HepG2 (cell line): ENCODE measurements at regions not wholly inside any gene's neighbourhood (a gene's known extent, or its start where the extent isn't known, plus 50 kb on each side); places are given as distances from the start of the nearest gene placed in this dataset.

Experiments
- ATAC-seq: fragments of 200-7000 bp; cut with Tn5 transposase; 3 replicates; pipeline ENCODE4 v1.9.1; 2020; ENCODE audit warnings: mild to moderate bottlenecking, moderate library complexity
- BruUV-seq: library from RNA; stranded (reverse); fragments of 400-500 nt; replicated peaks from 2 replicates; lab custom pipeline; 2021; lab: Mats Ljungman, UMichigan
- CTCF ChIA-PET: fragments of 300-600 bp; formaldehyde crosslinking; extraction: SDS; loops from one replicate; lab custom pipeline; 2021; ENCODE audit warnings: low total read pairs, inconsistent platforms, low intra/inter-chr PET ratio; lab: Yijun Ruan, JAX
- POLR2A ChIA-PET: fragments of 350-600 bp; sonication (Branson Sonifier 250); formaldehyde crosslinking; loops from one replicate; lab custom pipeline; 2020; ENCODE audit warnings: antibody characterized with exemption, inconsistent platforms; lab: Yijun Ruan, JAX
- DNase-seq: peaks from one replicate; pipeline ENCODE4 v3.0.0-alpha.2; 2015; ENCODE audit warnings: low spot score
- FAIRE-seq: peaks from 3 replicates; lab custom pipeline; 2011; peaks lifted over from hg19 to GRCh38; lab: Jason Lieb, UNC
- H2AFZ ChIP-seq: one replicate; pipeline ENCODE4 v1.6.1; 2011; ENCODE audit warnings: low read length, inconsistent platforms
- H3K27ac ChIP-seq: fragments of 300-600 bp; 3 replicates; pipeline ENCODE4 v1.8.0; 2011; ENCODE audit warnings: mixed run types, mild to moderate bottlenecking, mixed read lengths, low read length, inconsistent platforms; ENCODE audit not compliant: insufficient read depth; ENCODE audit errors: extremely low read length
- H3K27me3 ChIP-seq, 2 experiments: fragments of 200-600 bp in 1 of 2; 2 replicates in 1 of 2; 3 replicates in 1 of 2; pipeline versions ENCODE4 v1.6.0 to v1.8.0; 2011; ENCODE audit warnings: low read length in 2 of 2, mild to moderate bottlenecking in 2 of 2, moderate library complexity in 2 of 2, inconsistent platforms in 1 of 2; ENCODE audit not compliant: insufficient read depth in 2 of 2, control insufficient read depth in 1 of 2
- H3K36me3 ChIP-seq, 2 experiments: fragments of 200-600 bp in 1 of 2; replicated peaks in 1 of 2; 2 replicates in 1 of 2; 3 replicates in 1 of 2; pipeline versions ENCODE4 v1.5.1 to v1.8.0; 2011; ENCODE audit warnings: low read length in 2 of 2, inconsistent platforms in 1 of 2; ENCODE audit not compliant: insufficient read depth in 2 of 2, control insufficient read depth in 1 of 2
- H3K4me1 ChIP-seq: 2 replicates; pipeline ENCODE4 v1.5.1; 2012; ENCODE audit warnings: low read length, inconsistent platforms; ENCODE audit not compliant: insufficient read depth
- H3K4me2 ChIP-seq: 2 replicates; pipeline ENCODE4 v1.6.0; 2011; ENCODE audit warnings: low read depth, low read length, inconsistent platforms
- H3K4me3 ChIP-seq, 3 experiments: fragments of 200-600 bp in 1 of 3; sonication (generic), shearing (Covaris generic) in 1 of 3; replicated peaks in 1 of 3; 2 replicates each; pipeline ENCODE4 v1.5.1; 2011 to 2016; ENCODE audit warnings: low read length in 3 of 3, inconsistent platforms in 2 of 3, low read depth in 2 of 3, mild to moderate bottlenecking in 2 of 3, control low read depth in 1 of 3, mixed read lengths in 1 of 3; ENCODE audit not compliant: insufficient read depth in 1 of 3
- H3K79me2 ChIP-seq: one replicate; pipeline ENCODE4 v1.6.1; 2011; ENCODE audit warnings: low read length, inconsistent platforms; ENCODE audit not compliant: insufficient read depth
- H3K9ac ChIP-seq: 2 replicates; pipeline ENCODE4 v1.6.0; 2011; ENCODE audit warnings: mild to moderate bottlenecking, low read depth, low read length, inconsistent platforms; ENCODE audit not compliant: insufficient read depth
- H3K9me3 ChIP-seq: 2 replicates; pipeline ENCODE4 v1.5.1; 2012; ENCODE audit warnings: mild to moderate bottlenecking, low read length
- H4K20me1 ChIP-seq: 2 replicates; pipeline ENCODE4 v1.6.0; 2011; ENCODE audit warnings: inconsistent platforms, mild to moderate bottlenecking, low read length, moderate library complexity; ENCODE audit not compliant: insufficient read depth
- HCFC1 ChIP-seq: fragments of 150-350 bp; IDR thresholded peaks from 2 replicates; pipeline ENCODE4 v1.6.1; 2014; ENCODE audit warnings: low read depth, low read length
- HMGA1 ChIP-seq: sonication (generic); formaldehyde crosslinking; conservative IDR thresholded peaks from 2 replicates; pipeline ENCODE4 v1.4.0; 2020; ENCODE audit warnings: missing genetic modification reagents
- HNF4G ChIP-seq, 2 experiments: sonication (generic) in 1 of 2; formaldehyde crosslinking in 1 of 2; IDR thresholded peaks; 2 replicates each; pipeline versions ENCODE4 v1.4.0 to v1.6.1; 2011 to 2020; ENCODE audit warnings: borderline replicate concordance in 2 of 2, low read depth in 2 of 2, mild to moderate bottlenecking in 2 of 2, low read length in 1 of 2, missing genetic modification reagents in 1 of 2, moderate library complexity in 1 of 2
- HOXA9 ChIP-seq: sonication (generic); formaldehyde crosslinking; IDR thresholded peaks from 2 replicates; pipeline ENCODE4 v1.8.1; 2022; ENCODE audit warnings: missing genetic modification reagents, mild to moderate bottlenecking, moderate library complexity, borderline replicate concordance
- KDM6A ChIP-seq: IDR thresholded peaks from 2 replicates; pipeline ENCODE4 v1.6.1; 2016; ENCODE audit warnings: low read depth
- PHF21A ChIP-seq: sonication (generic); formaldehyde crosslinking; IDR thresholded peaks from 2 replicates; pipeline ENCODE4 v1.5.0; 2020; ENCODE audit warnings: mild to moderate bottlenecking, missing genetic modification reagents
- RARA ChIP-seq: IDR thresholded peaks from 2 replicates; pipeline ENCODE4 v1.6.1; 2016; ENCODE audit warnings: missing genetic modification reagents, missing compliant biosample characterization
- SKI ChIP-seq: fragments of 450-650 bp; IDR thresholded peaks from one replicate; pipeline ENCODE4 v1.6.1; 2018; ENCODE audit warnings: mild to moderate bottlenecking; ENCODE audit not compliant: partially characterized antibody
- SMAD3 ChIP-seq: sonication (generic); formaldehyde crosslinking; IDR thresholded peaks from 2 replicates; pipeline ENCODE4 v1.4.0; 2020; ENCODE audit warnings: missing genetic modification reagents
- TCF12 ChIP-seq, 2 experiments: fragments of 450-650 bp in 1 of 2; sonication (generic) in 1 of 2; formaldehyde crosslinking in 1 of 2; IDR thresholded peaks; 2 replicates each; pipeline versions ENCODE4 v1.6.1 to v1.8.0; 2017 to 2022; ENCODE audit warnings: antibody characterized with exemption in 1 of 2, mild to moderate bottlenecking in 1 of 2, missing genetic modification reagents in 1 of 2, moderate library complexity in 1 of 2
- ZFY ChIP-seq: sonication (generic); formaldehyde crosslinking; IDR thresholded peaks from 2 replicates; pipeline ENCODE4 v1.4.0; 2020; ENCODE audit warnings: missing genetic modification reagents
- ZNF33A ChIP-seq: sonication (generic); formaldehyde crosslinking; IDR thresholded peaks from 2 replicates; pipeline ENCODE4 v1.5.1; 2020; ENCODE audit warnings: missing genetic modification reagents, mild to moderate bottlenecking, moderate library complexity, borderline replicate concordance
- ZNF549 ChIP-seq: sonication (generic); formaldehyde crosslinking; IDR thresholded peaks from 2 replicates; pipeline ENCODE4 v1.5.0; 2020; ENCODE audit warnings: missing genetic modification reagents
- ZNF710 ChIP-seq: sonication (generic); formaldehyde crosslinking; IDR thresholded peaks from 2 replicates; pipeline ENCODE4 v1.5.0; 2020; ENCODE audit warnings: mild to moderate bottlenecking, missing genetic modification reagents, borderline replicate concordance
- ZNF83 ChIP-seq: sonication (generic); formaldehyde crosslinking; IDR thresholded peaks from 2 replicates; pipeline ENCODE4 v1.4.0; 2020; ENCODE audit warnings: missing genetic modification reagents, mild to moderate bottlenecking, borderline replicate concordance
- WGBS: methylation state at CpG from one replicate; pipeline ENCODE4 v1.1.6; 2017; ENCODE audit warnings: low lambda C conversion rate; 5-methylcytosine and 5-hydroxymethylcytosine counted together
- in situ Hi-C: cut with HindIII; loops from 2 replicates; pipeline ENCODE4 v1.10.0; 2017; ENCODE audit warnings: low pct_unique_long_range_greater_than_20kb; ENCODE audit not compliant: extremely low pct_ligation_motif_present
- intact Hi-C: fragments of 100-400 bp; cut with micrococcal nuclease; formaldehyde crosslinking; loops from one replicate; pipeline ENCODE4 v1.10.0; 2022; ENCODE audit not compliant: unreplicated experiment
- TF ChIP-seq, protein P1 (sequence below): sonication (generic); formaldehyde crosslinking; IDR thresholded peaks from 2 replicates; pipeline ENCODE4 v1.4.0; 2020; ENCODE audit warnings: mild to moderate bottlenecking, missing genetic modification reagents
- TF ChIP-seq, protein P2 (sequence below): sonication (generic); formaldehyde crosslinking; IDR thresholded peaks from 2 replicates; pipeline ENCODE4 v1.4.0; 2020; ENCODE audit warnings: missing genetic modification reagents, borderline replicate concordance

DNA sequence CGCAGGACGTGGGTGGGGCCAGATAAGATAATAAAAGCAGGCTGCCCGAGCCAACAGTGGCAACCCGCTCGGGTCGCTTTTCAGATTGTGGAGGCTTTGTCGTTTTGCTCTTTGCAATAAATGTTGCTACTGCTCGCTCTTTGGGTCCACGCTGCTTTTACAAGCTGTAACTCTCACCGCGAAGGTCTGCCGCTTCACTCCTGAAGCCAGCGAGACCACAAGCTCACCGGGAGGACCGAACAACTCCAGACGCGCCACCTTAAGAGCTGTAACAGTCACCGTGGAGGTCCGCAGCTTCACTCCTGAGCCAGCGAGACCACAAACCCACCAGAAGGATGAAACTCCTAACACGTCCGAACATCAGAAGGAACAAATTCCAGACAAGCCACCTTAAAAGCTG lies 286.6 kb upstream of the MAGI2 start:
- Histone ChIP-seq H4K20me1 (no peaks in the 10 kb centered on the region), H3K27ac (no peak overlapping the region), H3K4me1 (no peaks in the 10 kb centered on the region), H3K4me3 (no peak overlapping the region), H3K79me2 (no peaks in the 10 kb centered on the region), H3K27me3 (no peaks in the 10 kb centered on the region), H3K9ac (no peak overlapping the region), H3K36me3 (no peaks in the 10 kb centered on the region), H3K9me3 (no peaks in the 10 kb centered on the region), H3K4me2 (no peak overlapping the region), H2AFZ (no peak overlapping the region)
- ChIA-PET POLR2A (no interaction called here), CTCF (no interaction called here)
- no peak for ATAC-seq
- BruUV-seq: no TSS peak
- intact Hi-C loops: loop anchor here (5.0 kb wide), 1 partner anchor 468 kb away; no protein-coding TSS in a partner anchor
- DNase-seq: no peak
- FAIRE-seq: no peak
- 64% methylated on average over 22 of the region's 22 CpGs for WGBS
- in situ Hi-C loops: loop anchor here (25.0 kb wide), 1 partner anchor 453 kb away; no protein-coding TSS in a partner anchor
- TF ChIP-seq ZNF33A (no peak), HOXA9 (CRISPR knock-in tag) (no peak), SKI (no peak), ZNF83 (CRISPR knock-in tag) (no peak), HNF4G (IDR thresholded peaks at IDR 0.05; ENCODE audit: borderline replicate concordance, low read depth, low read length) (no peak), HNF4G (CRISPR knock-in tag; IDR thresholded peaks at IDR 0.05; ENCODE audit: borderline replicate concordance, low read depth) (no peak), PHF21A (CRISPR knock-in tag) (no peak), KDM6A (CRISPR knock-in tag) (no peak), HCFC1 (no peak), TCF12 (IDR thresholded peaks at IDR 0.05) (no peak), TCF12 (CRISPR knock-in tag; IDR thresholded peaks at IDR 0.05) (no peak), RARA (no peak), HMGA1 (no peak), ZNF549 (CRISPR knock-in tag) (no peak), SMAD3 (CRISPR knock-in tag) (no peak), ZNF710 (CRISPR knock-in tag) (no peak), ZFY (CRISPR knock-in tag) (no peak)
- TF ChIP-seq, protein P1, sequence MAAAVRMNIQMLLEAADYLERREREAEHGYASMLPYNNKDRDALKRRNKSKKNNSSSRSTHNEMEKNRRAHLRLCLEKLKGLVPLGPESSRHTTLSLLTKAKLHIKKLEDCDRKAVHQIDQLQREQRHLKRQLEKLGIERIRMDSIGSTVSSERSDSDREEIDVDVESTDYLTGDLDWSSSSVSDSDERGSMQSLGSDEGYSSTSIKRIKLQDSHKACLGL (CRISPR knock-in tag): no peak
- TF ChIP-seq, protein P2, sequence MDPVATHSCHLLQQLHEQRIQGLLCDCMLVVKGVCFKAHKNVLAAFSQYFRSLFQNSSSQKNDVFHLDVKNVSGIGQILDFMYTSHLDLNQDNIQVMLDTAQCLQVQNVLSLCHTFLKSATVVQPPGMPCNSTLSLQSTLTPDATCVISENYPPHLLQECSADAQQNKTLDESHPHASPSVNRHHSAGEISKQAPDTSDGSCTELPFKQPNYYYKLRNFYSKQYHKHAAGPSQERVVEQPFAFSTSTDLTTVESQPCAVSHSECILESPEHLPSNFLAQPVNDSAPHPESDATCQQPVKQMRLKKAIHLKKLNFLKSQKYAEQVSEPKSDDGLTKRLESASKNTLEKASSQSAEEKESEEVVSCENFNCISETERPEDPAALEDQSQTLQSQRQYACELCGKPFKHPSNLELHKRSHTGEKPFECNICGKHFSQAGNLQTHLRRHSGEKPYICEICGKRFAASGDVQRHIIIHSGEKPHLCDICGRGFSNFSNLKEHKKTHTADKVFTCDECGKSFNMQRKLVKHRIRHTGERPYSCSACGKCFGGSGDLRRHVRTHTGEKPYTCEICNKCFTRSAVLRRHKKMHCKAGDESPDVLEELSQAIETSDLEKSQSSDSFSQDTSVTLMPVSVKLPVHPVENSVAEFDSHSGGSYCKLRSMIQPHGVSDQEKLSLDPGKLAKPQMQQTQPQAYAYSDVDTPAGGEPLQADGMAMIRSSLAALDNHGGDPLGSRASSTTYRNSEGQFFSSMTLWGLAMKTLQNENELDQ (CRISPR knock-in tag): no peak
